Activated naive CD8-positive, alpha-beta T cell treated with anti-CD3 and anti-CD28 coated beads, Interleukin-2, amount 50 U/mL, for 24 hours (primary cell): ENCODE measurements at regions not wholly inside any gene's neighbourhood (a gene's known extent, or its start where the extent isn't known, plus 50 kb on each side); places are given as distances from the start of the nearest gene placed in this dataset.

Experiments
- ATAC-seq: fragments of 150-1000 bp; cut with Tn5 transposase; one replicate; pipeline ENCODE4 v1.10.0; 2021
- DNase-seq: peaks from one replicate; pipeline ENCODE4 v3.0.0; 2021
- H3K27ac Mint-ChIP-seq: one replicate; pipeline ENCODE4 v1.8.0; 2021; ENCODE audit warnings: mild to moderate bottlenecking, mixed read lengths
- H3K27me3 Mint-ChIP-seq: one replicate; pipeline ENCODE4 v1.8.0; 2021; ENCODE audit warnings: mixed read lengths
- H3K36me3 Mint-ChIP-seq: one replicate; pipeline ENCODE4 v1.8.0; 2021; ENCODE audit warnings: low read depth, mixed read lengths
- H3K4me1 Mint-ChIP-seq: one replicate; pipeline ENCODE4 v1.8.0; 2021; ENCODE audit warnings: mixed read lengths
- H3K4me3 Mint-ChIP-seq: one replicate; pipeline ENCODE4 v1.8.0; 2021; ENCODE audit warnings: mild to moderate bottlenecking, moderate library complexity, mixed read lengths
- H3K9me3 Mint-ChIP-seq: one replicate; pipeline ENCODE4 v1.8.0; 2021; ENCODE audit warnings: mixed read lengths

GRCh38 chr18:24999650-25000267 lies 352.2 kb downstream of the ZNF521 start:
- Mint-ChIP-seq H3K4me3 (no peak overlapping the region), H3K36me3 (no peaks in the 10 kb centered on the region), H3K9me3 (peaks cover 24% of the 10 kb centered on the region), H3K4me1 (no peaks in the 10 kb centered on the region), H3K27ac (no peak overlapping the region), H3K27me3 (no peaks in the 10 kb centered on the region)
- no peak for ATAC-seq
- no peak for DNase-seq

GRCh38 chr18:25001803-25002202 lies 350.2 kb downstream of the ZNF521 start:
- no peak for ATAC-seq
- no peak for DNase-seq
- H3K36me3 Mint-ChIP-seq, result no peaks in the 10 kb centered on the region
- no peak overlapping the region for H3K27ac Mint-ChIP-seq
- no peaks in the 10 kb centered on the region for H3K4me1 Mint-ChIP-seq
- H3K27me3 Mint-ChIP-seq, result no peaks in the 10 kb centered on the region
- peaks cover 23% of the 10 kb centered on the region for H3K9me3 Mint-ChIP-seq
- no peak overlapping the region for H3K4me3 Mint-ChIP-seq

GRCh38 chr18:25005541-25006403 lies 346.2 kb downstream of the ZNF521 start:
- H3K4me3 Mint-ChIP-seq, result no peak overlapping the region
- H3K27me3 Mint-ChIP-seq, result no peaks in the 10 kb centered on the region
- no peaks in the 10 kb centered on the region for H3K36me3 Mint-ChIP-seq
- H3K9me3 Mint-ChIP-seq, result no peaks in the 10 kb centered on the region
- no peak for DNase-seq
- no peak overlapping the region for H3K27ac Mint-ChIP-seq
- ATAC-seq, result no peak
- no peaks in the 10 kb centered on the region for H3K4me1 Mint-ChIP-seq

- ATAC-seq (no peak), DNase-seq (no peak)
- H3K27ac Mint-ChIP-seq, result no peak overlapping the region
- no peaks in the 10 kb centered on the region for H3K27me3 Mint-ChIP-seq
- no peaks in the 10 kb centered on the region for H3K36me3 Mint-ChIP-seq
- H3K9me3 Mint-ChIP-seq, result no peaks in the 10 kb centered on the region
- H3K4me3 Mint-ChIP-seq, result no peak overlapping the region
- no peaks in the 10 kb centered on the region for H3K4me1 Mint-ChIP-seq
These were observed 341.2 kb downstream of the ZNF521 start for GRCh38 chr18:25010623-25011374.
